Activated CD8-positive, alpha-beta memory T cell treated with anti-CD3 and anti-CD28 coated beads for 24 hours (primary cell): ENCODE measurements at regions not wholly inside any gene's neighbourhood (a gene's known extent, or its start where the extent isn't known, plus 50 kb on each side); places are given as distances from the start of the nearest gene placed in this dataset.

Experiments used
- DNase-seq: peaks from one replicate; pipeline ENCODE4 v3.0.0-alpha.2; 2020

- no peak for DNase-seq
Measured at GRCh38 chr4:177052211-177052934, 257.3 kb upstream of the NEIL3 start.

- DNase-seq = no peak
Measured at GRCh38 chr4:177057186-177057585, 252.5 kb upstream of the NEIL3 start.

- DNase-seq = no peak
Measured at GRCh38 chr4:177064116-177064515, 245.6 kb upstream of the NEIL3 start.

GRCh38 chr4:177064729-177065394 lies 244.8 kb upstream of the NEIL3 start:
- no peak for DNase-seq

GRCh38 chr4:177066746-177067145 lies 242.9 kb upstream of the NEIL3 start:
- DNase-seq = no peak

- no peak for DNase-seq
Measured at GRCh38 chr4:177070533-177071058, 239.1 kb upstream of the NEIL3 start.

- DNase-seq = no peak
Measured at GRCh38 chr4:177077095-177077971, 232.3 kb upstream of the NEIL3 start.

GRCh38 chr4:177079327-177079726 lies 230.3 kb upstream of the NEIL3 start:
- no peak for DNase-seq

- DNase-seq = no peak
Measured at GRCh38 chr4:177080388-177080787, 229.3 kb upstream of the NEIL3 start.

GRCh38 chr4:177087060-177087459 lies 222.6 kb upstream of the NEIL3 start:
- no peak for DNase-seq

GRCh38 chr4:177087499-177087898 lies 222.2 kb upstream of the NEIL3 start:
- no peak for DNase-seq

- DNase-seq = no peak
Measured at GRCh38 chr4:177091515-177091914, 218.2 kb upstream of the NEIL3 start.

GRCh38 chr4:177092807-177093206 lies 216.9 kb upstream of the NEIL3 start:
- no peak for DNase-seq

GRCh38 chr4:177093964-177094363 lies 215.7 kb upstream of the NEIL3 start:
- no peak for DNase-seq

GRCh38 chr4:177097291-177097690 lies 212.4 kb upstream of the NEIL3 start:
- no peak for DNase-seq

- no peak for DNase-seq
Measured at GRCh38 chr4:177099211-177099610, 210.5 kb upstream of the NEIL3 start.

GRCh38 chr4:177100307-177100706 lies 209.4 kb upstream of the NEIL3 start:
- no peak for DNase-seq

- DNase-seq = no peak
Measured at GRCh38 chr4:177103619-177104018, 206.1 kb upstream of the NEIL3 start.

- DNase-seq = no peak
Measured at GRCh38 chr4:177105536-177105935, 204.1 kb upstream of the NEIL3 start.

GRCh38 chr4:177107288-177107921 lies 202.3 kb upstream of the NEIL3 start:
- no peak for DNase-seq

- no peak for DNase-seq
Measured at GRCh38 chr4:177108708-177109107, 201.0 kb upstream of the NEIL3 start.

- DNase-seq = no peak
Measured at GRCh38 chr4:177109769-177110168, 199.9 kb upstream of the NEIL3 start.

- no peak for DNase-seq
Measured at GRCh38 chr4:177116161-177116560, 193.5 kb upstream of the NEIL3 start.
